GM12865 (cell line): ENCODE measurements at regions not wholly inside any gene's neighbourhood (a gene's known extent, or its start where the extent isn't known, plus 50 kb on each side); places are given as distances from the start of the nearest gene placed in this dataset.
"Not testable (repeated sequence)": the region's sequence is repeated elsewhere in the genome, so short reads cannot be mapped to it uniquely, and the experiment has no call there.

Experiments
- DNase-seq: peaks from one replicate; pipeline ENCODE4 v3.0.0; 2010; ENCODE audit warnings: low read depth
- H3K4me3 ChIP-seq: 2 replicates; pipeline ENCODE4 v1.5.1; 2011; ENCODE audit warnings: mild to moderate bottlenecking, low read depth, low read length, control low read depth
- CTCF ChIP-seq: IDR thresholded peaks from 2 replicates; pipeline ENCODE4 v1.5.1; 2011; ENCODE audit warnings: low read length, control low read depth, low read depth, inconsistent platforms; ENCODE audit not compliant: insufficient read depth; ENCODE audit errors: missing control alignments

- TF ChIP-seq CTCF = no peak
- no peak for DNase-seq
- H3K4me3 ChIP-seq = no peak overlapping the region
Measured at GRCh38 chr11:122563761-122564160, 91.8 kb upstream of the UBASH3B start.

- H3K4me3 ChIP-seq = no peak overlapping the region
- peak; percentile 4 for DNase-seq
- TF ChIP-seq CTCF = no peak
Measured at GRCh38 chr11:122559734-122560382, 95.7 kb upstream of the UBASH3B start.

GRCh38 chr11:122559218-122559617 is 96.3 kb upstream of the UBASH3B start:
- DNase-seq, H3K4me3 ChIP-seq: not testable (repeated sequence)

- H3K4me3 ChIP-seq, DNase-seq: not testable (repeated sequence)
Measured at GRCh38 chr11:122557163-122557562, 98.4 kb upstream of the UBASH3B start.

- no peak for DNase-seq
- no peak for TF ChIP-seq CTCF
- no peak overlapping the region for H3K4me3 ChIP-seq
Measured at GRCh38 chr11:122556605-122557004, 98.9 kb upstream of the UBASH3B start.

- no peak overlapping the region for H3K4me3 ChIP-seq
- DNase-seq = no peak
- no peak for TF ChIP-seq CTCF
Measured at GRCh38 chr11:122538060-122538459, 117.5 kb upstream of the UBASH3B start.

GRCh38 chr11:122524898-122525297 is 130.6 kb upstream of the UBASH3B start:
- H3K4me3 ChIP-seq = no peak overlapping the region
- TF ChIP-seq CTCF = no peak
- no peak for DNase-seq
